HK-2 (cell line): ENCODE measurements at regions not wholly inside any gene's neighbourhood (a gene's known extent, or its start where the extent isn't known, plus 50 kb on each side); places are given as distances from the start of the nearest gene placed in this dataset.

ENCODE experiments used
- DNase-seq: peaks from one replicate; pipeline ENCODE4 v3.0.0-alpha.2; 2018; ENCODE audit not compliant: unreplicated experiment

- no peak for DNase-seq
Measured at GRCh38 chr4:178577933-178578332, 1135.7 kb upstream of the AGA start.

- DNase-seq, result no peak
Measured at GRCh38 chr4:178595500-178596138, 1153.4 kb upstream of the AGA start.

GRCh38 chr4:178598672-178599071 is 1156.4 kb upstream of the AGA start:
- DNase-seq, result no peak

- DNase-seq, result no peak
Measured at GRCh38 chr4:178599521-178599920, 1157.3 kb upstream of the AGA start.

GRCh38 chr4:178602833-178603232 is 1160.6 kb upstream of the AGA start:
- DNase-seq, result no peak

GRCh38 chr4:178611062-178611461 is 1168.8 kb upstream of the AGA start:
- DNase-seq, result no peak

GRCh38 chr4:178612733-178613132 is 1170.5 kb upstream of the AGA start:
- no peak for DNase-seq

- DNase-seq, result no peak
Measured at GRCh38 chr4:178632415-178632814, 1190.2 kb upstream of the AGA start.

- DNase-seq, result no peak
Measured at GRCh38 chr4:178633263-178633662, 1191.0 kb upstream of the AGA start.

GRCh38 chr4:178664621-178665020 is 1222.4 kb upstream of the AGA start:
- no peak for DNase-seq

GRCh38 chr4:178665916-178666315 is 1223.7 kb upstream of the AGA start:
- no peak for DNase-seq

- DNase-seq, result no peak
Measured at GRCh38 chr4:178671766-178672165, 1229.5 kb upstream of the AGA start.

- no peak for DNase-seq
Measured at GRCh38 chr4:178672512-178672911, 1230.3 kb upstream of the AGA start.

GRCh38 chr4:178681871-178682270 is 1239.6 kb upstream of the AGA start:
- no peak for DNase-seq

- no peak for DNase-seq
Measured at GRCh38 chr4:178689926-178690325, 1247.7 kb upstream of the AGA start.

GRCh38 chr4:178693816-178694215 is 1251.6 kb upstream of the AGA start:
- no peak for DNase-seq

GRCh38 chr4:178696515-178696914 is 1254.3 kb upstream of the AGA start:
- DNase-seq, result no peak

GRCh38 chr4:178712486-178712885 is 1270.2 kb upstream of the AGA start:
- no peak for DNase-seq

GRCh38 chr4:178738026-178738425 is 1295.8 kb upstream of the AGA start:
- DNase-seq, result no peak

- DNase-seq, result no peak
Measured at GRCh38 chr4:178745203-178745602, 1303.0 kb upstream of the AGA start.

- DNase-seq, result no peak
Measured at GRCh38 chr4:178752954-178753525, 1310.8 kb upstream of the AGA start.

- DNase-seq, result no peak
Measured at GRCh38 chr4:178778496-178778895, 1336.3 kb upstream of the AGA start.

- no peak for DNase-seq
Measured at GRCh38 chr4:178781779-178782178, 1339.5 kb upstream of the AGA start.

- DNase-seq, result no peak
Measured at GRCh38 chr4:178784491-178784890, 1342.3 kb upstream of the AGA start.
